Lung microvascular endothelial cell (primary cell): ENCODE measurements at regions not wholly inside any gene's neighbourhood (a gene's known extent, or its start where the extent isn't known, plus 50 kb on each side); places are given as distances from the start of the nearest gene placed in this dataset.
"Not testable (repeated sequence)": the region's sequence is repeated elsewhere in the genome, so short reads cannot be mapped to it uniquely, and the experiment has no call there.

ENCODE experiments used
- DNase-seq, 2 donors: peaks; one replicate each; pipeline versions ENCODE4 v3.0.0 to v3.0.0-alpha.2; 2010; ENCODE audit warnings: low read depth in 2 of 2

DNA sequence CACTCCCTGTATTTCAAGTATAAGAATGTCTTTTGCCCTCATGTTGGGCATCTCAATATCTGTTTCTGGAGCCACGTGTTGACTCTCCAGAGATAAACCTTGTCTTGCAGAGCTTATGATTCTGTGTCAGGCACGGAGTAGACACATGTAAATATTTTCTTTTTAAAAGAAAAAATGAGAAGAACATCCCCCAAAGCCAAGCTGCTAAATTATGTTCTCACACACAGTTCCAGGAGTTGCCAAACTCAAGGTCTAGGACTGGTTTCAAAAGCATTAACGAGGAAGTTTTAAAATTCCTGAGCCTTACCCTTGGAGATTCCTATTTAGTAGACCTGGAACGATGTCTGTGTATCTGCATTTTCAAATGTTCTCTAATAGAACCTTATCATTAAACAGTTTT is 1228.3 kb upstream of the WWC1 start:
- DNase-seq: no peak

DNA sequence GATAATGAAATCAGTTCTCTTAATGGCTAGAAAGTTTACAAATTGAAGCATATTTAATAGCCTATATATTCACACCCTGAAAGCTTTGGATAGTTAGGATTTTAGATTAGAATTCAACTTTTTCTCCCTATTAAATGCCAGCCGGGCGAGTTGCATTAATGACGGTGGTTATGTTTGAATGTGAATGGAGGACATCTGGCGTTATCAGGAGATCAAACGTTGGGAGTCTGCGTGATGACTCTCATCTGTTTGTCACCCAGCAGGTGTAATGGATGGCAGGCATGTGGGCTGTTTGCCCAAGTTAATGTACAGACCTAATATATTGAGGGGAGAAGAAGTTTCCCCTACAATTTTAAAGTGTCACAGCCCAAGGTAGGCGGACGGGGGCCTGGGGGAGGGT is 1227.7 kb upstream of the WWC1 start:
- DNase-seq: no peak

DNA sequence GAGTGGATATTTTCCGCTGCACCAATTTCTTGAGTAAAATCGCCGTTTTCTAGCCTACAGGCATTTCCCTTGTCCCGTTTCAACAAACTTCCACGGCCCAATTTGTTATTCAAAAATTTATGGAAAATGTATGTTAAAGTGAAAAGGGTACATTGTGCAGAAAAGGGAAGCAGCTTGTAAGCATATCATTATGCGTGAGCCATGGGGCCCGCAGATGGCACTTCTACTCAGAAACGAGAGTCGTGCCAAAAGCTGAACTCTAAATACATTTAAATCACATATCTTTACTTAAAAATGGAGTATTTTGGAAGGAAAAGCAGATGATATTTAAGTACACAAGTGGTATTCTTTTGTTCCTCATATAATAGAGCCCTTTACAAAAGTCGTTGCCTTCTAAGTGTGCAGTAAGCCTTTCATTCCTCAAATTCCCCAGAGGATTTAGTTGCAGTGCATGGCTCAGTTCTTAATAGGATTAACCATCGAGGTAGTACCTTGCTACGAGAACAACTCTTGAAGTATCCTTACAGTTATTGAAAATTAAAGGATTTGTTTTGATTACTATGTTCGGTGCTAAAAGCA is 1227.2 kb upstream of the WWC1 start:
- no peak for DNase-seq

DNA sequence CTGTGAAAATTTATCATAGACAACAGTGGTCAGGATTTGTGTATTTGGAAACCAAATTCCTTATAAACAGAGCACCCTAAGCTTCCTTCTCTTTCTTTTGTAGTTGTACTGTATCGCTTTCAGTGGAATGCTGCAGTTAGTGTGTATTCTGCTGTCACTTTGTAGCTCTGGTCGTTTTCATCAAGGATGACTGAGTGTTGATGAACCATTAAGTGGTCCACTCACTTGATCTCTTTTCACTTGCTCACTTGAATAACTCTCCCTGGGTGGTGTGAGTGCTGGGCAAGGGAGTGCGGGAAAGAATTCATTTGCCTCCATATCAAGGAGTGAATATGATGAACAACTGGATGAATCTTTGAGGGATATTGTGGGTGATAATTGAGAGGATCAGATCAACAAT is 1225.7 kb upstream of the WWC1 start:
- DNase-seq: no peak

DNA sequence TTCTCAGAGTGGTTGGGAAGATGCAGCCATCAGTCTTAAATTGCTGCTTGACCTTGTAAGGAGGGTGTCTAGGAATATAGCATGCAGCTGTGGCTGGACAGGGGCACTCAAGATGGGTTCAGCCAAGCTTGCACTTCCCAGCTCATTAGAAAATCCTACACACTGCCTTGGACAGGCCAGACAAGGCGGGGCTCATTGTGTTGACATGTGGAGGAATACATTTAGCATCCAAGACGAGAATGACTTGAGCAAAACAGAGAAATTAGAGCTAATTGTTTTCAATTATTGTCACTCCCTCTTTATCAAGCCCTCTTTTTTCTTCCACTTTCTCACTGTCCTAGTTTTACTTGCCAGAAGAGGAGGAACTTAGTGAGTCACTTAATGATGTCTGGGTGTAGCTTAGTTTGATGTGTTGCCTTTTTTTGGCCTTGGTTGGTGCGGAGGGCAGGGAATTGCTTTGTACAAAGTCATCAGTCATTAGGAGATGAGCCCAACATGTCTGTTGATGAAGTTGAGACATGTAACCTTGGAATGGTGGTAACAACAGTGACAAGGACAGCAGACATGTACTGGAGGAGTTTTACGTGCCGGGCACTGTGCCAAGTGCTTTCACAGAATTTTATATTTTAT is 1219.3 kb upstream of the WWC1 start:
- no peak for DNase-seq

DNA sequence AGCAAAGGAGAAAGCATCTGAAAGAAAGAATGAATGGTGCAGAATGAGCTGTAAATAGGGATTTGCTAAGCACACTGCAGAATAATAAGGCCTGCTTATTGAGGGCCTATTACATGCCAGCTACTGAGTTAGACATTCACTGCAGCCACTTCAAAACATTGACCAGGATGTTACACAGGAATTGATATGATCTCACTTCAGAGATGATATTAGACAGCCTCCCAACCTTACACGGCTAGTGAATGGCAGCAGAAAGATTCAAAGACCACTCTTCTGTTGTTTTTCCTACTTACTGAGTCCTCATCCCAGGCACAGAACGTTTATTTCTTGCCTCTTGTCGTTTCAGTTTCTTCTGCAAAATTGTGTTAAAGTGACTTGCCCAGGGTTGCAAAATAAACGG is 1209.9 kb upstream of the WWC1 start:
- no peak for DNase-seq

DNA sequence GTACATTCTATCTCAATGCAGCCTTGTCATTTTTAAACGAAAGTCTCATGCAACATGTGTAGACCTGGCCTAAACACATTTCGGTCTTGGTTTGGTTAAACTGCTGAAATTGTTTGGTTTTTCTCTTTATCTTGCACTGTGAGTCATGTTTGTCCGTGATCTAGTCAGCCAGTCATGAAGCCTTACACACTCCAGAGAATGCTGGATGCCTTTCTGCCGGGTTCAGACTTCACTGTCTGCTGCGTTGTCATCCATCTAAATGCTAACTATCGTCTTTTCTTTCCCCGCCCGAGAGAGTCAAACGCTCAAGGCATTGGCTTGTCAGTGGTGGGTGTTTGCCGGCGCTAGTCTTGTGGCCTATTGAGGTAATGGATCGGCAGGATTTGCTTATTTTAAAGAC is 1194.6 kb upstream of the WWC1 start:
- no peak for DNase-seq

DNA sequence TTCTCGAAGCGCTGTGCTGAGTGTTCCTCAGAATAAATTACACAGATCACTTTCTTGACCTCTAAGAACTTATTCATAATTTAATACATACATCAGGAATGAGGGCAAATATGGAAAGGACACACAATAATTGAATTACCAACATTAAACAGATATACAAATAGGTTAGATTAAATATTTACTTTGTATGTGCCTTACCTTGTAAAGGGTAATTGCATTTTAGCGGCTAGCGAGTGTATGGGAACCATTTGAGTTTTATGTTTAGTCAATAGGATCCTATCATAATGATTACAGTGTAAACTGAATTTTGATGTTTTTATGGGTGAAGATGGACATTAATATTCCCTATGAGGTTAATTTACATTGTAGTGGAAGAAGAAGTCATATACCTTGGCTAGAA is 1187.1 kb upstream of the WWC1 start:
- no peak for DNase-seq

DNA sequence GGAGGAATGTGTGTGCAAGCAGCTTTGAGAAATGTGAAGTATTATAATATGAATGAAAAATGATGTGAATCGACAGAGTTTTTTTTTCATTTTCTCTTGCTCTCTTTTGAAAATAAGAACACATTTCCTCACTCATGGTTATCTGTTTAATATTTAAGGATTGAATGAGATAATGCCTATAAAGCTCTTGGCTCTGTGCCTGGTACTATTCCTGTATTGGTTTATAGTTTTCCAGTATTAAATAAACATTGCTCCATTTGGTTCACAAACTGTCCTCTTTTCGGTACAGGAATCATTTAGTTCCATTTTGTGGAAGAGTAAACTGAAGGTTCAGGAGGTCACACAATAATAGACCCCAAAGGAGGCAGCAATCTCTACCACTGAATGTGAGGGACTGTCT is 1185.5 kb upstream of the WWC1 start:
- DNase-seq: no peak

DNA sequence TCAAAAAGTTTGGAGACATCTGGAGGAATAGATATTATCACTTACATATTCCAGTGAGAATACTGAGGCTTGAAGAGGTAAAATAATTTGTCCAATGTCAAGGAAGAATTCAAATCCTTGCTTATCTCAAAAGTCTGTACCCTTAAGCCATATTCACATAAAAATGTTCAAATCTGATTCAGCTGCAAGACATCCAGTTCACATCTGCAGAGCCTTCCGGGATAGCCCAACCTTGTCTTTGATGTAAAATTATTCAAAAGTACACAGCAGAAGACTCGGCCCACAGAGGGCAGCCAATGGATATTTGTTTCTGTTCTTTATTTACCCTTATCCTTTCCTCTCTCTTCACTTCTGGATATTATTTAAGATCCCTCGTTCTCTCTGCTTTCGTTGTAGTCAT is 1183.8 kb upstream of the WWC1 start:
- no peak for DNase-seq

DNA sequence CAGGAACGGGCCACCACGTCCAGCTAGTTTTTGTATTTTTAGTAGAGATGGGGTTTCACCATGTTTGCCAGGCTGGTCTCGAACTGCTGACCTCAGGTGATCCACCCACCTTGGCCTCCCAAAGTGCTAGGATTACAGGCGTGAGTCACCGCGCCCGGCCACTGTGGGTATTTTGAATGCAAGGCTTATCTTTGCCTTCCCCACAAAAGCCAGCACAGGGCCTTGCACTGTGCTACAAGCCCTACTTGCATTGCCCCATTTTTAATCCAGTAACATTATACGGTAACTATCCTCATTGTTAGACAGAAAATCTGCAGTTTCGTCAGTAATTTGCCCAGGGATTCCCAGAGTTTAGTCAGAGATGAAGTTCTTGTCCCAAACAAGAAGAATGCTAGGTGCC is 1183.2 kb upstream of the WWC1 start:
- not testable (repeated sequence) for DNase-seq

DNA sequence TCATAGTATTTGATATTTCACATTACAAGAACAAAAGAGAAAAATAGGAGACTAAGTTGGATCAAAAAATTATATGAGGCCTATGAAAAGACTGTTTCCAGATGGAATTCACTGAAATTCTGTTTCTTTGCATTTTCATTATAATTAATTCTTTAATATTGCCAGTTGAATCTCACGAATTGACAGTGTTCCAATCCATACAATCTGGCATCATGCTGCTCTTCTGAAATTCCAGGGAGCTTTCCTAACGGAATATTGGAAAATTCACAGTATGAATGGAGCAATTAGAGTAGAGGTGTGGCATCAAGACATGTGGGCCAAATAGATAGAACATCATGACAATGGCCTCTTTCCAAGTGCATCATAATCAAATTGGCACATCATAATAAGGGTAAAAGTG is 1178.9 kb upstream of the WWC1 start:
- DNase-seq: no peak

DNA sequence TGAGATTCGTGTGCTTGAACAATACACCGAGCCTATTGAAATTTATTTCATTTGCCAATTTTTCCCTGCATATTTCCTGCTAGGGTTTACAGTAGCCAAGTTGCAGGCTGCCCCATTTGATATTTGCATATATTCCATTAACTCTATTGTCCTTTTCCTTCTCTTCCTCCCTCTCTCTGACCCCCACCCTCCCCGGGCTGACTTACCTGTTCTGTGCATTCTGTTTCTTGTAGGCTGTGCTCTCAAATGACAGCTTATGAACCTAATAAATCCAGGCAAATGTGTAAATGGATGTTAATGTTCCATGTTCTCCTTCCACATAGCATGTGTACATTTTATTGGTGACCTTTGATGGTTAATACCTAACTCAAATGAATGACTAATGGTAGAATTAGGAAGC is 1169.2 kb upstream of the WWC1 start:
- no peak for DNase-seq

DNA sequence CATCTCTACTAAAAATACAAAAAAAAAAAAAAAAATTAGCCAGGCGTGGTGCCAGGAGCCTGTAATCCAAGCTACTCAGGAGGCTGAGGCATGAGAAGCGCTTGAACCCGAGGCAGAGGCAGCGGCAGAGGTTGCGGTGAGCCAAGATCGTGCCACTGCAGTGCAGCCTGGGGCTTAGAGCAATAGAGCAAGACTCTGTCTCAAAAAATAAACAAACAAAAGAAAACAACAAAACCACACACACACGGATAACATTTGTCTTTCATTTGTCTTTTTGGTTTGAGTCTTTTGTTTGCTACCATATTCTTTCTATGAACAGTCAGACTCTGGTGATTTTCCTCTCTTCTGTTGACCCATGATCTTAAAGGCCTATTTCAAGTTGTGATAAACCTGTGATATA is 1168.3 kb upstream of the WWC1 start:
- no peak for DNase-seq

DNA sequence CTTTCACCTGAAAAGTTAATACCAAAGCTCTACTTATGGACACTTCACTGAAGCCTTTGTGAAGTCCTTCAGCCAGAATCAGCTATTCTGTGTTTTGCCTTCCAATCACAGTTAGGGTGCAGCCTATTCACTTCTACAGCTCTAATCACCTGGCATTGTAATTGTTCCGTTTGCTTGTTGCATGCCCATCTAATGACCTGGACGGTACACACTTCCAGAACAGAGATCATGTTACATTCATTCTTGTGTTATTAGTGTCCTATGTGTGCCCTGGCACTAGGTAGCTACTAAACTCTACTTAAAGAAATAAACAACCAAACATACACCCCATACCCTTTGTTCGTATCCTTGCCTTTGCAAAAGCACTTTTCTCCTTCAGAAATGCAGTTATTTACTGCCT is 1162.9 kb upstream of the WWC1 start:
- DNase-seq: no peak

DNA sequence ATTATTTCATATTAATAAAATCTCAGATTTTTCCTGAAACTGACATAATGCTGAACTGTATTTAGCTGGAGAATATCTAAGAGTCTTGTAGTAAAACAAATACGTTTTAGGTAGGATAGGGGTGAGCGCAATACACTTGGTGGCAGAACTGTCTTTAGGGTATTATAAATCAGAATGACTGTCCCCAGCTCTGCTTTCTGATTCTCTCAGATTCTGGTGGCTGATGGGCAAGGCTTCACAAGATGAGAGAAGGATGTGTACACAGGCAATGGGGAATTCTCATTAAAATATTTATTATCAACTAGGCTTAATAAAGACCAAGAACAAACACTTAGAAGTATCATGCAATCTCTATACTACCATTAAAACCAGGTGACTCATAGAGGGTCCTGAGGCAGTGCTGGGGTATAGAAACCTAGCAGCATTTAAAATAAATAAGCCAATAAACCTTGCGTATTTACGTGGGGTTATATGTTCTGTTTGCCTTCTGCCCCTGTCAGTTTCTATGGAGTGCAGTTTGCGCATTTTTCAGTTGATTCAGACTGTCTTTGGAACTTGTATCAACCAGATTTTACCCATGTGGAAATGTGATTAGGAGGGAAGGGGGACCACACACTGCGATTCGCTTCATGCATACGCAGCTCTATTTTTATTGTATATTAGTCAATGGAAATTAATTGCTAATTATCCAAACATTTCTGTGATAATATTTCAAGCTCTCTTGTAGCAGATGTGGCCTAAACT is 1150.7 kb upstream of the WWC1 start:
- no peak for DNase-seq

DNA sequence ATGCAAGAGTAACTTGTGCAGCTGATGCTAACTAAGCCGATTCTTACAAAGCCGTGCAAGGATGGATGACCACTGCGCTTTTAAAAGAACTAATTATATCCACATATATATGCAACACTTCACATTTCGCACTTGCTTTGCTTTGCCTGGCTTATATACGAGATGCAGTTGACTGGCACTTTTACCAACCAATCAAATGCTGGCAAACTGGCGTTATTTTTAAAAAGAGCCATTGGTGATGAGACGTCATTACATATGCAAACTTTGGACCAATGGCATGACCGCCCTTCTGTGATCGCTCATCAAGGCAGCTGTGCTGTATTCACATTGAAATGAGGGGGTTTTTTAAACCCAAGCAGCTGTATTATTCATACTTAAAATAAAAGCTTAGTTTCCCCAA is 1147.7 kb upstream of the WWC1 start:
- DNase-seq: no peak

DNA sequence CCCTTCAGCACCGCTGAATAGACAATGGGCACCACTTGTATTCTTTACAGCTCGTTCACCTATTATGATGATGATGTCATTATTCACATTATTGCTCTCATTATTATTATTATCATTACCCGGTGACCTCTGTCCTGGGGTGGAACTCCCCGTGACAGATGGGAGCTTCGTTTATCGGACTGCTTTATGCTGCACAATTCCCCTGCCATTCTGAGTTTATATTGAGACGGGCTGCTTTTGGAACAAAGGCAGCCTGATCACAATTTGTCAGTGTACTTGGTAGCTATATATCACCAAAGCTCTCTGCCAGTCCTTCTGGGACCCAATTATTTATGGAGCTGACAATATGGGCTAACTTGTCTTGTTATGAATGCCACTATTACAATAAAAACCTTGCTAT is 1145.6 kb upstream of the WWC1 start:
- DNase-seq: no peak

DNA sequence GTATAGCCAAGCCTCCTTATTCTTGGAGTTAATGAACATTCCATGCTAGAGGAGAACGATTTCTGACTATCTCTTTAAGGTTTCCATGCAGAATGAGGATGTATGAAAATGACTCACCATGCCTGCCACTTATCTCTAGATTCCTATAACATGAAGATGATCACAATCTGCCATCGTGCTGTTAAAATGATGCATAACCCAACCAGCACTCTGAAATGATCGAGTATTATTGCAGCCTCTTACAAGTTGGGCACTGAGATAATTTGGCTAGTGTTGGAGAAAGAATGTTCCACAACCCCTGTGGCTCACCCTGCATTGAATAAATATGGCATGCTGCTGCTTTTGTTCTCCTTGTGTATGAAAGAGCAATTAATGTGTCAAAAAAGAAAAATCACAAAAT is 1143.6 kb upstream of the WWC1 start:
- DNase-seq: no peak

DNA sequence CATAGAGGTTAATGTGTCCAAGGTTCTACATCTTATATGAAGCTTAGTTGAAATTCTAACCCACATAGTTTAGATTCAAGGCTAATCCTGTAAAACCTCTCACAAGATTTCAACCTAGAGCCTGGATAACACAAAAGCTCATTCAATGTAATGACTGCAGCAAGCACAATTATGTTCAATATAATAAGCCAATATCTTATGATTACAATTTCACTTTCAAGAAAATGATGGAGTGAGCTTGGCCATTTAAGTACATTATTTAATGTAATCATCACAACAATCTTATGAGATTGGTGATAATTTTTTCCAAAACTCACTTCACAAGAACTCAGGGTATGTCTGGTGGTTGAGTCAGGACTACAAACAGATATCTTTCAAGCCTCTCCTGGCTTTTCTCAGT is 1140.8 kb upstream of the WWC1 start:
- DNase-seq: no peak

DNA sequence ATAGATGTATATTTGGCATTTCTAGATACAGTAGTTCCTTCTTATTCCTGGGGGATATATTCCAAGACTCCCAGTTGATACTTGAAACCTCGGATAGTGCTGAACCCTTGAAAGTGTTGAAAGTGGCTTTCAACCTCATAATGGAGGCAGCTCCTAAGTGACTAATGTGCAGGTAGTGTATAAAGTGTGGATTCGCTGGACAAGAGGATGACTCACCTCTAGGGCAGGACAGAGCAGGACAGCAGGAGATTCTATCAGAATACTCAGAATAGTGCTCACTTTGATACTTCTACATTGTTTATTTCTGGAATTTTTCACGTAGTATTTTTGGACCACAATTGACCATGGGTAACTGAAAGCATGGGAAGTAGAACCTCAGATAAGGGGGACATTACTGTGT is 1138.9 kb upstream of the WWC1 start:
- no peak for DNase-seq

DNA sequence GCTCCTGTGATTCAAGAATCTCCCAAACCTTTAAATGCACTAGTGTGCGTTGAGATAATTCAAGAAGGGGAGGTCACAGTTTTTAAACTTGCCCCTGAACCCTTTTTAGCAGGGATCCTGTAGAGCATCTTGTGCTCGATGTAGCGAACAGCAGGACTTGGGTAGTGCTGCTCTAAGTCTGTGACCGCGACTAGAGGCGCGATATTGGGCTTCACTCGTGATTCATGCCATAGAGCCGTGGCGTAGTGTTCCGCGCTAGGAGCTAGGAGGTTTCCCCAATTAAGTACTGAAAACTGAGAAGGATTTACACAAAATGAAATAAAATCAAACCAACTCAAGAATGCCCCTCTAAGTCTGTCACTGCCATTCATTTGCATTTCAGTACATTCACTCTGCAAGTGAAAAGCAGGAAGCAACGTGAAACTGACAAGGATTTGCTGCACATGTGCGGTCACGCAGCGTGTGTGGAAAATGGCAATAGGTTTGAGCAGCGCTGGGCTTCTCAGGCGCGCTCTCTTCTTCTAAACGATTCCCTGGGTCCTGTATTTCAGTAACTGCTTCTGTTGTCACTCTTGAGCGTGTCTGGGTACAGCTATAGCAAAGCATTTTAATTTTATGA is 1135.9 kb upstream of the WWC1 start:
- DNase-seq: no peak

DNA sequence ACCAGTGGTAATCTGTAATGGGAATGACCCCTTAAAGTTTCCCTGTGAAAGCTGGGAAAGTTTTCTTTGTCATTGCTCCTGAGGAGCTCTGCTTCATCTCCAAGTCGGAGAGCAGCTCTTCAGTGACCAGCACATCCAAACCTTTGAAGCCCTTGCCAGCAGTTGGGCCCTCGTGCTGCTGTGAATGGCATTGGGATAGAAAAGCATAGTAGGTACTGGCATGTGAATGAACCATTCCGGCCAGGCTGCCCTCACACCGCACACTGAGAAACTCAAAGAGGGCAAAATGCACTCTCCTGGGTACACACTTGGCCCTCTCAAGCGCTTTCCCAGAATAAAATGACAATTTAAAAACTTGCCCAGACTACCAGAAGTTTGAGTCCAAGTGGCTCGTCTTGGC is 1135.0 kb upstream of the WWC1 start:
- no peak for DNase-seq
